ENCODE measurements at regions not wholly inside any gene's neighbourhood (a gene's known extent, or its start where the extent isn't known, plus 50 kb on each side); places are given as distances from the start of the nearest gene placed in this dataset.

GRCh38 chr18:64982414-64983055 is 768.3 kb upstream of the CDH7 start:
- no peaks in the 10 kb centered on the region; the same call in 1 of the 2 replicates for H3K9me3 ChIP-seq (ENCODE audit: control insufficient read depth, insufficient read depth, low read length)
- H3K4me1 ChIP-seq (ENCODE audit: insufficient read depth, low read length) = no peaks in the 10 kb centered on the region
- no peaks in the 10 kb centered on the region for H3K36me3 ChIP-seq (ENCODE audit: insufficient read depth, low read length)
- H3K9ac ChIP-seq (ENCODE audit: low read depth, low read length) = no peak overlapping the region

GRCh38 chr18:64981915-64982314 is 768.9 kb upstream of the CDH7 start:
- no peak overlapping the region for H3K9ac ChIP-seq (ENCODE audit: low read depth, low read length)
- no peaks in the 10 kb centered on the region for H3K36me3 ChIP-seq (ENCODE audit: insufficient read depth, low read length)

GRCh38 chr18:64979791-64980190 is 771.0 kb upstream of the CDH7 start:
- Histone ChIP-seq H3K9me3 (ENCODE audit: control insufficient read depth, insufficient read depth, low read length) (no peaks in the 10 kb centered on the region; the same call in 1 of the 2 replicates), H3K9ac (ENCODE audit: low read depth, low read length) (no peak overlapping the region), H3K4me1 (ENCODE audit: insufficient read depth, low read length) (no peaks in the 10 kb centered on the region), H3K36me3 (ENCODE audit: insufficient read depth, low read length) (no peaks in the 10 kb centered on the region)

More at GRCh38 chr18:64981915-64982314, 768.9 kb upstream of the CDH7 start:
- Histone ChIP-seq H3K4me1 (ENCODE audit: insufficient read depth, low read length) (no peaks in the 10 kb centered on the region), H3K9me3 (ENCODE audit: control insufficient read depth, insufficient read depth, low read length) (no peaks in the 10 kb centered on the region; the same call in 1 of the 2 replicates)

- Histone ChIP-seq H3K9me3 (ENCODE audit: control insufficient read depth, insufficient read depth, low read length) (no peaks in the 10 kb centered on the region), H3K4me1 (ENCODE audit: insufficient read depth, low read length) (no peaks in the 10 kb centered on the region), H3K9ac (ENCODE audit: low read depth, low read length) (no peak overlapping the region), H3K36me3 (ENCODE audit: insufficient read depth, low read length) (no peaks in the 10 kb centered on the region)
Observed at GRCh38 chr18:64974391-64975125, 776.3 kb upstream of the CDH7 start.

- Histone ChIP-seq H3K36me3 (ENCODE audit: insufficient read depth, low read length) (no peaks in the 10 kb centered on the region), H3K9me3 (ENCODE audit: control insufficient read depth, insufficient read depth, low read length) (no peaks in the 10 kb centered on the region), H3K9ac (ENCODE audit: low read depth, low read length) (no peak overlapping the region), H3K4me1 (ENCODE audit: insufficient read depth, low read length) (no peaks in the 10 kb centered on the region)
Observed at GRCh38 chr18:64972545-64972944, 778.3 kb upstream of the CDH7 start.

GRCh38 chr18:64966667-64967066 is 784.1 kb upstream of the CDH7 start:
- Histone ChIP-seq H3K4me1 (ENCODE audit: insufficient read depth, low read length) (no peaks in the 10 kb centered on the region), H3K36me3 (ENCODE audit: insufficient read depth, low read length) (no peaks in the 10 kb centered on the region), H3K9ac (ENCODE audit: low read depth, low read length) (no peak overlapping the region), H3K9me3 (ENCODE audit: control insufficient read depth, insufficient read depth, low read length) (no peaks in the 10 kb centered on the region)

GRCh38 chr18:64956465-64956864 is 794.3 kb upstream of the CDH7 start:
- Histone ChIP-seq H3K4me1 (ENCODE audit: insufficient read depth, low read length) (no peaks in the 10 kb centered on the region), H3K36me3 (ENCODE audit: insufficient read depth, low read length) (no peaks in the 10 kb centered on the region), H3K9ac (ENCODE audit: low read depth, low read length) (no peak overlapping the region), H3K9me3 (ENCODE audit: control insufficient read depth, insufficient read depth, low read length) (no peaks in the 10 kb centered on the region)

- no peaks in the 10 kb centered on the region; the same call in none of the 2 replicates for H3K9me3 ChIP-seq (ENCODE audit: control insufficient read depth, insufficient read depth, low read length)
- H3K4me1 ChIP-seq (ENCODE audit: insufficient read depth, low read length) = no peaks in the 10 kb centered on the region
- H3K9ac ChIP-seq (ENCODE audit: low read depth, low read length) = no peak overlapping the region
- no peaks in the 10 kb centered on the region for H3K36me3 ChIP-seq (ENCODE audit: insufficient read depth, low read length)
Observed at GRCh38 chr18:64949885-64950284, 800.9 kb upstream of the CDH7 start.

GRCh38 chr18:64936671-64937070 is 787.8 kb upstream of the LINC00305 start:
- H3K9me3 ChIP-seq (ENCODE audit: control insufficient read depth, insufficient read depth, low read length) = no peaks in the 10 kb centered on the region
- no peaks in the 10 kb centered on the region for H3K4me1 ChIP-seq (ENCODE audit: insufficient read depth, low read length)
- H3K36me3 ChIP-seq (ENCODE audit: insufficient read depth, low read length) = no peaks in the 10 kb centered on the region
- no peak overlapping the region for H3K9ac ChIP-seq (ENCODE audit: low read depth, low read length)

GRCh38 chr18:64929036-64929435 is 780.1 kb upstream of the LINC00305 start:
- H3K36me3 ChIP-seq (ENCODE audit: insufficient read depth, low read length) = no peaks in the 10 kb centered on the region
- no peaks in the 10 kb centered on the region for H3K9me3 ChIP-seq (ENCODE audit: control insufficient read depth, insufficient read depth, low read length)
- H3K4me1 ChIP-seq (ENCODE audit: insufficient read depth, low read length) = 0 out of 2 replicates have a peak, but pooled peaks cover 6% of the 10 kb centered on the region
- H3K9ac ChIP-seq (ENCODE audit: low read depth, low read length) = no peak overlapping the region

GRCh38 chr18:64919971-64920570 is 771.2 kb upstream of the LINC00305 start:
- Histone ChIP-seq H3K36me3 (ENCODE audit: insufficient read depth, low read length) (no peaks in the 10 kb centered on the region), H3K9me3 (ENCODE audit: control insufficient read depth, insufficient read depth, low read length) (no peaks in the 10 kb centered on the region), H3K9ac (ENCODE audit: low read depth, low read length) (no peak overlapping the region), H3K4me1 (ENCODE audit: insufficient read depth, low read length) (no peaks in the 10 kb centered on the region)

GRCh38 chr18:64918851-64919250 is 770.0 kb upstream of the LINC00305 start:
- Histone ChIP-seq H3K36me3 (ENCODE audit: insufficient read depth, low read length) (no peaks in the 10 kb centered on the region), H3K4me1 (ENCODE audit: insufficient read depth, low read length) (no peaks in the 10 kb centered on the region), H3K9me3 (ENCODE audit: control insufficient read depth, insufficient read depth, low read length) (no peaks in the 10 kb centered on the region), H3K9ac (ENCODE audit: low read depth, low read length) (no peak overlapping the region)

- H3K9me3 ChIP-seq (ENCODE audit: control insufficient read depth, insufficient read depth, low read length) = peaks cover 4% of the 10 kb centered on the region; the same call in 1 of the 2 replicates
- H3K4me1 ChIP-seq (ENCODE audit: insufficient read depth, low read length) = no peaks in the 10 kb centered on the region
- no peak overlapping the region for H3K9ac ChIP-seq (ENCODE audit: low read depth, low read length)
Observed at GRCh38 chr18:64893349-64893748, 744.5 kb upstream of the LINC00305 start.

GRCh38 chr18:64888956-64889355 is 740.1 kb upstream of the LINC00305 start:
- Histone ChIP-seq H3K36me3 (ENCODE audit: insufficient read depth, low read length) (no peaks in the 10 kb centered on the region), H3K9me3 (ENCODE audit: control insufficient read depth, insufficient read depth, low read length) (peaks cover 4% of the 10 kb centered on the region; the same call in 1 of the 2 replicates), H3K9ac (ENCODE audit: low read depth, low read length) (no peak overlapping the region), H3K4me1 (ENCODE audit: insufficient read depth, low read length) (no peaks in the 10 kb centered on the region)

More at GRCh38 chr18:64893349-64893748, 744.5 kb upstream of the LINC00305 start:
- H3K36me3 ChIP-seq (ENCODE audit: insufficient read depth, low read length) = no peaks in the 10 kb centered on the region

- H3K9ac ChIP-seq (ENCODE audit: low read depth, low read length) = no peak overlapping the region
- no peaks in the 10 kb centered on the region for H3K4me1 ChIP-seq (ENCODE audit: insufficient read depth, low read length)
- no peaks in the 10 kb centered on the region for H3K36me3 ChIP-seq (ENCODE audit: insufficient read depth, low read length)
- no peaks in the 10 kb centered on the region for H3K9me3 ChIP-seq (ENCODE audit: control insufficient read depth, insufficient read depth, low read length)
Observed at GRCh38 chr18:64886995-64887394, 738.1 kb upstream of the LINC00305 start.
